ENCODE measurements at regions not wholly inside any gene's neighbourhood (a gene's known extent, or its start where the extent isn't known, plus 50 kb on each side); places are given as distances from the start of the nearest gene placed in this dataset.

DNA sequence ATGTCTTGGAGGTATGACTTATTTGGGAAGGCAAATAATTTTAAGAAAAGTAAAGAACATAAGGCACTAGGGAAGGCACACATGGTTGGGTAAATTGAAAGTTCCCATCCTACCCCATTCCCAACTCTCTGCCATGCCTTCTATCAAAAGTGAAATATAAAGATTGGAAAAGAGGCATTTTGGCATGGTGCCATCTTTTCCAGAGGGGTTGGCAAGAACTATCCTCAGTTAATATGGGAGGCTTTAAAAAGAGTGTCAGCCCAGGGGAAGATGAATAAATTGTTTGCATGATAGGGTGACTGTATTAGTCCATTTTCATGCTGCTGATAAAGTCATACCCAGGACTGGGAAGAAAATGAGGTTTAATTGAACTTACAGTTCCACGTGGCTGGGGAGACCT, 150.8 kb upstream of the BOD1L1 start:
- peaks cover 2% of the 10 kb centered on the region for H3K36me3 Mint-ChIP-seq (ENCODE audit: low read depth)
- no peaks in the 10 kb centered on the region for H3K4me1 Mint-ChIP-seq (ENCODE audit: low read depth)
- H3K27me3 Mint-ChIP-seq (ENCODE audit: low read depth) = peaks cover 9% of the 10 kb centered on the region
- no peak overlapping the region for H3K4me3 Mint-ChIP-seq (ENCODE audit: unreplicated experiment)
- no peak for DNase-seq (ENCODE audit: low spot score)
- peaks cover 13% of the 10 kb centered on the region for H3K9me3 Mint-ChIP-seq (ENCODE audit: low read depth)
- no peak overlapping the region for H3K27ac Mint-ChIP-seq (ENCODE audit: unreplicated experiment)
- TF ChIP-seq, protein P1, sequence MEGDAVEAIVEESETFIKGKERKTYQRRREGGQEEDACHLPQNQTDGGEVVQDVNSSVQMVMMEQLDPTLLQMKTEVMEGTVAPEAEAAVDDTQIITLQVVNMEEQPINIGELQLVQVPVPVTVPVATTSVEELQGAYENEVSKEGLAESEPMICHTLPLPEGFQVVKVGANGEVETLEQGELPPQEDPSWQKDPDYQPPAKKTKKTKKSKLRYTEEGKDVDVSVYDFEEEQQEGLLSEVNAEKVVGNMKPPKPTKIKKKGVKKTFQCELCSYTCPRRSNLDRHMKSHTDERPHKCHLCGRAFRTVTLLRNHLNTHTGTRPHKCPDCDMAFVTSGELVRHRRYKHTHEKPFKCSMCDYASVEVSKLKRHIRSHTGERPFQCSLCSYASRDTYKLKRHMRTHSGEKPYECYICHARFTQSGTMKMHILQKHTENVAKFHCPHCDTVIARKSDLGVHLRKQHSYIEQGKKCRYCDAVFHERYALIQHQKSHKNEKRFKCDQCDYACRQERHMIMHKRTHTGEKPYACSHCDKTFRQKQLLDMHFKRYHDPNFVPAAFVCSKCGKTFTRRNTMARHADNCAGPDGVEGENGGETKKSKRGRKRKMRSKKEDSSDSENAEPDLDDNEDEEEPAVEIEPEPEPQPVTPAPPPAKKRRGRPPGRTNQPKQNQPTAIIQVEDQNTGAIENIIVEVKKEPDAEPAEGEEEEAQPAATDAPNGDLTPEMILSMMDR (IDR thresholded peaks at IDR 0.05) = no peak

DNA sequence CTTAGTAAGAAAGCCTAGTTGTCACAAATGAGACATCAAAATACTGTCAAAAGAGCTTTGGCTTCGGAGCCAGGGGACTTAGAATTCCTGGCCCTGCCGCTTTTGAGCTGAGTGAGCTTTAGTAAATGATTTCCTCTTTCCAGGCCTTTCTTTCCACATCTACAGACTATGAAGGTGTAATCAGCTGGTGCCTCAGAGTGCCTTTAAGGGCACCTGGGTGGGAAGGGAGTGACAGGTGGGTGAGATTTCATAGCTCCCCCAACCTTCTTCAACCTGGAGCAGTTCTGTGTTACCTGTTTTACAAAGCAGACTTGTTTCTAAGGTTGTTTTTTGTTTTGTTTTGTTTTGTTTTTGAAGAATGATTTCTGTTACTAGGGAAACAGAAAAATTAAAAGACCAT, 154.7 kb upstream of the BOD1L1 start:
- Mint-ChIP-seq H3K4me1 (ENCODE audit: low read depth) (no peaks in the 10 kb centered on the region), H3K9me3 (ENCODE audit: low read depth) (peaks cover 3% of the 10 kb centered on the region), H3K4me3 (ENCODE audit: unreplicated experiment) (no peak overlapping the region), H3K27ac (ENCODE audit: unreplicated experiment) (no peak overlapping the region), H3K27me3 (ENCODE audit: low read depth) (peaks cover 9% of the 10 kb centered on the region), H3K36me3 (ENCODE audit: low read depth) (no peaks in the 10 kb centered on the region)
- no peak for DNase-seq (ENCODE audit: low spot score)
- TF ChIP-seq, protein P1 (IDR thresholded peaks at IDR 0.05) = no peak

DNA sequence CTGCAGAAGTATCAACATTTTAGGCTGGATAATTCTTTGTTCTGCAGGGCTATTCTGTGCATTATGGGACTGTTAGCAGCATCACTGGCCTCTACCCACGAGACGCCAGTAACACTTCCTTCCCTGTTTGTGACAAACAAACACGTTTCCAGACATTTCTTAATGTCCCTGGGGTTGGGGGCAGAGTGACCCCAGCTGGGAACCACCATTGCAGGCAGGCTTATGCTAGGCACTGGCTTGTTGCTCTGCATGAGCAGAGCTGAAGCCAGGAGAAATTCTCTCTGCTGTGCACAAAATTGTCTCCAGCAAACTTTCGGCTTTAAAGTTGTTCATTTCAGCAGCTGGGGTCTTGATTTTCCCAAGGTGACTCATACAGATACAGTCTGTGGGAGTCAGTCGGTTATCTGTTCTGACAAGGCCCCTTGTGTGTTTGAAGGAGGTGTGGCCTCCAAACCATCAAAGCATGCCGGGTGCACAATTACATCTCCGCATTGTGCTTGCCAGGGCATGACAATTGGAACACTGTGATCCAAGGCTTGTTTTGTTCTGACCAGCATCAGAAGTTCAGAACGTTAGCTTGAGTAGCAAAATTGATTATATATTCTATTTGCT, 156.4 kb upstream of the BOD1L1 start:
- H3K4me3 Mint-ChIP-seq (ENCODE audit: unreplicated experiment) = no peak overlapping the region
- DNase-seq (ENCODE audit: low spot score) = no peak
- TF ChIP-seq, protein P1 (IDR thresholded peaks at IDR 0.05) = no peak

DNA sequence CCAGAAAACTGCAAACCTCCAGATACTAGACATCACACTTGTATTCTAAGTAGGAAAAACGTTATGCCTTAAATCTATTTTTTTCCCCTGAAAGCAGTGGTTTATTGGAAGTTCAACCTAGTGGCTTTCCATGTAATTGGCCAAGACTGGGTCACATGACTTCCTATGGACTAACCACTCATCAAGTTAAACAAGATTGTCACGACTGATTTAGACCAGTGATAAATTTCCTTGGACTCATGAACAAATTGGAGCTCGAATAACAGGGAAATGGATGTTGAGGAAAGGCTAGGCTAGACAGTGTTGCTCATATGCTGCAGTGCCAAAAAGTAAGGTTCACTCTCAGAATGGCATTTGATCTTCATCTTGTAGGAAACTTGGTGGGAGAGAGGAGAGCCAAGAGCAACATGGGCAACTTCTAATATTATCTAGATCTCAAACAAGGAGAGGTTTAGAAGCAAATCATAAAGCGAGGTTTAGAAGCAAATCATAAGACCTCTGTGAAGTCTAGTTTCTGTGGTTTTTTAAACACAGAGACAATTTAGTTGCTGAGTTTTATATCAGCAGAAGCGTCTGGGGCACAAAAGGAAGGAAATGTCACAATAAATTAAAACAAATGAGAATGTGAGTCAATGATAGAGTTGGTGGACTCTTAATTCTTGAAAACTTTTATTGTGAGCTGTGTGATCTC, 165.6 kb upstream of the BOD1L1 start:
- no peak overlapping the region for H3K4me3 Mint-ChIP-seq (ENCODE audit: unreplicated experiment)
- no peak for DNase-seq (ENCODE audit: low spot score)
- TF ChIP-seq, protein P1 (IDR thresholded peaks at IDR 0.05) = no peak
- H3K9me3 Mint-ChIP-seq (ENCODE audit: low read depth) = peaks cover 7% of the 10 kb centered on the region
- H3K27me3 Mint-ChIP-seq (ENCODE audit: low read depth) = peaks cover 27% of the 10 kb centered on the region
- no peaks in the 10 kb centered on the region for H3K36me3 Mint-ChIP-seq (ENCODE audit: low read depth)
- no peak overlapping the region for H3K27ac Mint-ChIP-seq (ENCODE audit: unreplicated experiment)
- peaks cover 3% of the 10 kb centered on the region for H3K4me1 Mint-ChIP-seq (ENCODE audit: low read depth)

More for the DNA sequence above, 156.4 kb upstream of the BOD1L1 start:
- Mint-ChIP-seq H3K36me3 (ENCODE audit: low read depth) (no peaks in the 10 kb centered on the region), H3K4me1 (ENCODE audit: low read depth) (no peaks in the 10 kb centered on the region), H3K27me3 (ENCODE audit: low read depth) (peaks cover 9% of the 10 kb centered on the region), H3K27ac (ENCODE audit: unreplicated experiment) (no peak overlapping the region), H3K9me3 (ENCODE audit: low read depth) (no peaks in the 10 kb centered on the region)

DNA sequence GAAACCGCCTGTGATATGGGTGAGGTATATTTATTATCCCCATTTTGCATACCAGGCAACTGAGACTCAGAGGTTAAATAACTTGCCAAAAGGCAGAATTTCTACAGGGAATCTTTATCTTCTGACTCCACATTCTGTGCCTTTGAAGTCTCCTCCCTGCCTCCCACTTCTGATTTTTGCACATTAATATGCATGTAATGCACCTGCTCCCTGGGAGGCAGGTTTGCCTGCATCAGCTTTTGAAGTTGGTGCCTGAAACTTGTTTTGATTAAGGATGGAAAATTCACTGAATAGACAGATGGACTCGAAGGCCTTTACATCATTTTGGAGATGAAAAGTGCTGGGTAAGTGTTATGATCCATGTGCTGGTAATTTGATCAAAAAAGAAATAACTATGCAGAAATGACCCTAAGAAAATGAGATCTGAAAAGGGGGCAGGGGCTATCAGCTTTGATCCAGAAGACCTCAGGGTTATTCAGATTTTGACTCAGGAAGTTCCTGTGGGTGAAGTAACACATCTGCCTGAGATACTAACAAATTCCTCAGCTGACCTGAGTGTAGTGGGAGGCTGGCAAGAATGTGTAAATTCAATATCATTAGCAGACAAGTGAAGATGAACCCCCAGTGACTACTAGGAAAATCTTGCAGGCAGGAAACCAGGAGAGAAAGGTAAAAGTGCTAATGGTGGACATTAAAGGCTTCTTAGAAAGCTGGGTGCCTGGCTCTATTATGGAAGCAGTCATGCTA, 167.5 kb upstream of the BOD1L1 start:
- Mint-ChIP-seq H3K27me3 (ENCODE audit: low read depth) (peaks cover 27% of the 10 kb centered on the region), H3K9me3 (ENCODE audit: low read depth) (peaks cover 7% of the 10 kb centered on the region), H3K36me3 (ENCODE audit: low read depth) (no peaks in the 10 kb centered on the region), H3K4me3 (ENCODE audit: unreplicated experiment) (no peak overlapping the region), H3K4me1 (ENCODE audit: low read depth) (peaks cover 3% of the 10 kb centered on the region), H3K27ac (ENCODE audit: unreplicated experiment) (no peak overlapping the region)
- TF ChIP-seq, protein P1 (IDR thresholded peaks at IDR 0.05) = no peak
- DNase-seq (ENCODE audit: low spot score) = no peak

Data from chondrocyte (in vitro differentiated cells).